Esophagus muscularis mucosa (tissue), 4 donors: ENCODE measurements at regions not wholly inside any gene's neighbourhood (a gene's known extent, or its start where the extent isn't known, plus 50 kb on each side); places are given as distances from the start of the nearest gene placed in this dataset.
"Not testable (repeated sequence)": the region's sequence is repeated elsewhere in the genome, so short reads cannot be mapped to it uniquely, and the experiment has no call there.

Experiments used
- DNase-seq: peaks from one replicate; pipeline ENCODE4 v3.0.0-alpha.2; 2017; ENCODE audit errors: extremely low spot score
- H3K27ac ChIP-seq, 4 donors: fragments of 200-600 bp; sonication (generic); replicated peaks in 1 of 4; 1 replicate in 3 of 4; 2 replicates in 1 of 4; pipeline ENCODE4 v1.5.1; 2016 to 2019; ENCODE audit warnings: mild to moderate bottlenecking in 1 of 4
- H3K27me3 ChIP-seq, 4 donors: fragments of 200-600 bp; sonication (generic); one replicate each; pipeline versions ENCODE4 v1.5.1 to v1.6.0; 2016 to 2019
- H3K36me3 ChIP-seq, 4 donors: fragments of 200-600 bp; sonication (generic); one replicate each; pipeline ENCODE4 v1.5.1; 2016 to 2019
- H3K4me1 ChIP-seq, 4 donors: fragments of 200-600 bp; sonication (generic); one replicate each; pipeline ENCODE4 v1.5.1; 2016 to 2019
- H3K4me3 ChIP-seq, 4 donors: fragments of 200-600 bp; sonication (generic); 1 replicate in 2 of 4; 2 replicates in 2 of 4; pipeline ENCODE4 v1.5.1; 2016 to 2019; ENCODE audit warnings: mild to moderate bottlenecking in 4 of 4, moderate library complexity in 1 of 4
- H3K9me3 ChIP-seq, 4 donors: fragments of 200-600 bp; sonication (generic); 1 replicate in 3 of 4; 2 replicates in 1 of 4; pipeline ENCODE4 v1.5.1; 2016 to 2019
- EP300 ChIP-seq: sonication (generic); formaldehyde crosslinking; IDR thresholded peaks from one replicate; pipeline ENCODE4 v1.6.1; 2017; ENCODE audit warnings: antibody characterized with exemption
- POLR2A ChIP-seq: fragments of 450-650 bp; IDR thresholded peaks from one replicate; pipeline ENCODE4 v1.6.1; 2017; ENCODE audit warnings: antibody characterized with exemption, moderate library complexity, mild to moderate bottlenecking, low read depth
- POLR2AphosphoS5 ChIP-seq, 2 donors: sonication (generic); formaldehyde crosslinking; IDR thresholded peaks; one replicate each; pipeline ENCODE4 v1.6.1; 2017; ENCODE audit warnings: antibody characterized with exemption in 2 of 2
- WGBS: methylation state at CpG from one replicate; pipeline ENCODE4 v1.1.5; 2018; 5-methylcytosine and 5-hydroxymethylcytosine counted together
- intact Hi-C: fragments of 100-400 bp; cut with DNase I; formaldehyde crosslinking; loops from one replicate; pipeline ENCODE4 v1.15.1; 2023
- TF ChIP-seq, protein P1 (sequence below), 3 experiments: fragments of 200-600 bp in 2 of 3; fragments of 450-650 bp in 1 of 3; sonication (generic) in 2 of 3; IDR thresholded peaks; one replicate each; pipeline ENCODE4 v1.5.1; 2017 to 2019; ENCODE audit warnings: antibody characterized with exemption in 3 of 3, mild to moderate bottlenecking in 2 of 3, moderate library complexity in 1 of 3

DNA sequence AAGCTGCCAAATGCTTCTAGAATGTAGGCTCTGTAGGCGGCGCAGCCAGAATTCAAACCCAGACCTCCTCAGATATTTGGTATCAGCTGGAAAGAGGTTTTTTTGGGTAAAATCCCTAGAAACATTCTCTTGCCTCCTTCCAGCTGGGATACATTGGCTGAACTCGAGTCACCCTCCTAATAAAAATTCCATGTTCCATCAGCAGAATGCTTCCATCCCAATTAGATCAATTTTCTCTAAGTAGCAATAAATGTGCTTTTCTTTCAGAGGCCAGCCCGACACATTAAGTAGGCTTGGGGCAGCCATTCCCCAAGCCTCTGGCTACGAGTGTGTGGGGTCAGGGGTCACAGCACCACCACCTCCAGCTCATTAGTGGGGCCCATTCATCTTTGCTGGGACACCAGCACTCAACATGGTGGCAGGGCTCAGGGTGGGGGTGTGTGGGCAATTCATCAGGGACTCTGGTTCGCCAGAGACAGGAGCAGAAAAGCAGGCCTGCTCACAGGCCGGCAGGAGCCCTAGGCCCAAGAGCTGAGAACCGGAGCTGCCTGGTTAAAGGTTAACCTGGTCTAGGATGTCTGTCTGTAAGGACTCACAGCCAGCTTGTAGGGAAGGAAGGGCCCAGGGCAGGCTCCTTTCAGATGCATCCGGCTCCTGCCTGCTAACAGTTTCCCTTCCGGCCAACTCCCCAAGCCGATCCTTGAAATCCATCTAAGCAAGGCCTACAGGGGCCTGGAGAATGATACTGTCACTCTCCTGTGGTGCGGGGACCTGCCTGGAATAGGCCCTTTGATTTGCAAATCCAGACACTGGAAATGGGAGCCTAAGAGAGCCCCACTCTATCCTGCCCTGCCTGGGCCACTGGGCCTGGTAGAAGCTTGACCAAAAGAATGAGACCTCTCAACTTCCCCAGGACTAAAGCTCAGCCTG is 159.1 kb upstream of the TOP1 start:
- H3K27me3 ChIP-seq = no peaks in the 10 kb centered on the region
- no peaks in the 10 kb centered on the region for H3K9me3 ChIP-seq
- H3K4me3 ChIP-seq = no peak overlapping the region
- WGBS = 75% methylated on average over 6 of the region's 12 CpGs
- peaks cover 10 to 26% (median 21%) of the 10 kb centered on the region in 4 donors for H3K4me1 ChIP-seq
- no peaks in the 10 kb centered on the region for H3K36me3 ChIP-seq
- no peak overlapping the region for H3K27ac ChIP-seq
- intact Hi-C loops = no loop called here
- DNase-seq = no peak
- TF ChIP-seq EP300 (no peak), POLR2AphosphoS5 (IDR thresholded peaks at IDR 0.05) (no peak), POLR2A (no peak)
- TF ChIP-seq, protein P1, sequence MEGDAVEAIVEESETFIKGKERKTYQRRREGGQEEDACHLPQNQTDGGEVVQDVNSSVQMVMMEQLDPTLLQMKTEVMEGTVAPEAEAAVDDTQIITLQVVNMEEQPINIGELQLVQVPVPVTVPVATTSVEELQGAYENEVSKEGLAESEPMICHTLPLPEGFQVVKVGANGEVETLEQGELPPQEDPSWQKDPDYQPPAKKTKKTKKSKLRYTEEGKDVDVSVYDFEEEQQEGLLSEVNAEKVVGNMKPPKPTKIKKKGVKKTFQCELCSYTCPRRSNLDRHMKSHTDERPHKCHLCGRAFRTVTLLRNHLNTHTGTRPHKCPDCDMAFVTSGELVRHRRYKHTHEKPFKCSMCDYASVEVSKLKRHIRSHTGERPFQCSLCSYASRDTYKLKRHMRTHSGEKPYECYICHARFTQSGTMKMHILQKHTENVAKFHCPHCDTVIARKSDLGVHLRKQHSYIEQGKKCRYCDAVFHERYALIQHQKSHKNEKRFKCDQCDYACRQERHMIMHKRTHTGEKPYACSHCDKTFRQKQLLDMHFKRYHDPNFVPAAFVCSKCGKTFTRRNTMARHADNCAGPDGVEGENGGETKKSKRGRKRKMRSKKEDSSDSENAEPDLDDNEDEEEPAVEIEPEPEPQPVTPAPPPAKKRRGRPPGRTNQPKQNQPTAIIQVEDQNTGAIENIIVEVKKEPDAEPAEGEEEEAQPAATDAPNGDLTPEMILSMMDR (IDR thresholded peaks at IDR 0.05) = no peak

DNA sequence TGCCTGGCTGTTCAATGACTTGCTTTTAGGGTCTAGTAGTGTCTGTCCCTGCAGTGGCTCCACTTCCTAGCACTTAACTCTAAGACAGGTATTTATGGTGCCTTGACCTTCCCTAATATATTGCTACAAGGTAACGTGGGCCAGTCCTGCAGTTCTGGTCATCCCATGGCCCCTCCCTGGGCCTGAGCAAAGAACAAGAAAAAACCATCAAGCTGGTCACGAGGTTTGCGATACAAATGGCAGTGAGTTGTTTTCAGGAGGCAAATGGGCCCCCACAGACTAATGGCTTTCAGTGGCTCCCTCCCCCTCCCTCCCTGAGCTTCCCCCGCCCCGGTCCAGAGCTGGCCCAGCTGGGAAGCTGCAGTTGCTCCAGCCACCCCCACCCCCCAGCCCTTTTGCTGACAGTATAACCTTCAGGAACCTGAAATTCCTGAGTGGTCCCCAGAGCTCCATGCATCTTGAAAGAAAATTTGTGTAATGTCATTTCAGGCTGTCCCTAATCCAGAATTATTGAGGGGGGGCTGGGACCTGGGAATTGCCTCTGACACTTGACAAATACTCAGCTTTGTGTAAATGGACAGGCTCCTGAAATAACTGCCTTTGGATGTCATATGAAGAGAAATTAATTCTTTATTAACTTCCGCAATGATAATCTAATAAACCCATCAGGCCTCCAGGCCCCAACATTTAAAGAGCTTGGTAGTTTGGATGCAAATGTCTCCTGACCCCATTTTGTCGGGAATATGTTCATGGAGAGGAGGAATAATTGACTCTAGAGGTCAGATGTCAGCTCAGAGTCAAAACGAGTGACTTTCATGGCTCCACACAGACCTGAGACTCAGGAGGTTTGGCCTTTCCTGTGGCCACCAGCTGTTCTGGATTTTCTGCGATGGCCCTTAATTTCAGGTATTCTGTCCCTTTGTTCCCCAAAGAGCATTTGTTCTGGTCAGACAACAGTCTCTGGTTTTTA is 153.2 kb upstream of the TOP1 start:
- intact Hi-C loops = no loop called here
- TF ChIP-seq POLR2AphosphoS5 (IDR thresholded peaks at IDR 0.05) = no peak
- TF ChIP-seq, protein P1 (IDR thresholded peaks at IDR 0.05) = no peak
- TF ChIP-seq EP300 = no peak
- TF ChIP-seq POLR2A = no peak
- peaks cover 0 to 3% (median under 1%) of the 10 kb centered on the region in 4 donors for H3K9me3 ChIP-seq
- no peaks in the 10 kb centered on the region for H3K27me3 ChIP-seq
- 71% methylated on average over 9 of the region's 9 CpGs for WGBS
- H3K4me1 ChIP-seq = peaks cover 0 to under 1% (median 0%) of the 10 kb centered on the region in 4 donors
- H3K27ac ChIP-seq = no peak overlapping the region
- H3K36me3 ChIP-seq = no peaks in the 10 kb centered on the region
- H3K4me3 ChIP-seq = no peak overlapping the region
- DNase-seq = no peak

DNA sequence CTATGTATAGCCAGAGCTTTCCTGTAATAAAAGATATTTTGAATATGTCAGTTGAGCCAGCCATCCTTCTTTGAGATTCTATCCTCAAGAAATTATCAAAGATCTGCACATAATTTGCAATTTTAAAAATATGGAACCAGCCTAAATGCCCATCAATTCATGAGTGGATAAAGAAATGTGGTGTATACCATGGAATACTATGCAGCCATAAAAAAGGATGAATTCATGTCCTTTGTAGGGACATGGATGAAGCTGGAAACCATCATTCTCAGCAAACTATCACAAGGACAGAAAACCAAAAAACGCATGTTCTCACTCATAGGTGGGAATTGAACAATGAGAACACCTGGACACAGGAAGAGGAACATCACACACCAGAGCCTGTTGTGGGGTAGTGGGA is 150.5 kb upstream of the TOP1 start:
- H3K36me3 ChIP-seq, H3K4me3 ChIP-seq, intact Hi-C loops, H3K4me1 ChIP-seq, DNase-seq, H3K27ac ChIP-seq, H3K27me3 ChIP-seq: not testable (repeated sequence)
- WGBS = 93% methylated on average over 1 of the region's 1 CpG
- H3K9me3 ChIP-seq = peaks cover 0 to 14% (median 6%) of the 10 kb centered on the region in 4 donors

DNA sequence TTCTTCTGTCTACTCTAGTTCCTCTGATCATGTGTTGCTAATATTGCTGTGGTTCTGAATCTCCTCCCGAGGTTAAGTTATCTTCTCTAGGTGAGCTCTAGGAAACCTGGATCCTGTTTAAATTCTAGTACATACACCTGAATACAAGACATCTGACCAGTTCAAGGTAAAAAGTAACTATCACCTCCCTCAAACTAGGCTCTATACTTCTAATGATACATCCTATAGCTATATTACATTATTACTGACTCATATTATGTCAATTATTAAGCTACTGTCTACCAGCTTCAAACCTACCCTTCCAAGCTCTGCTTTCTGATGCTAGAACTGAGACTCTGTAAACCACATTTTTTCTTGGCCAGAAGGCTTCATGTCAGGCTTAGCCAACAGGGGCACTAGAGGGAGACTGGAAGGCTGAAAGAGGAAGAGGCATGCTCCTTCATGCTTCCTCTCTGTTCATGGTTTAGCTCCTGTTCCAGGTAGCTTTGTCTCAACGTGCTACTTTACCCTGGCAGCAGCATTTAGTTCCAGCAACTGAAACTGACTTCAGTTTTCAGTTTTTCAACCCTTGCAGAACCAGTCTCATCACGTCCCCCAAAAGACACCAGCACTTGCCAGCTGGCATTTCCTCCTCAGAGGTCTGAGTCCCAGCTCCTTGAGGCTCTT is 148.4 kb upstream of the TOP1 start:
- no peaks in the 10 kb centered on the region for H3K36me3 ChIP-seq
- no peaks in the 10 kb centered on the region for H3K4me1 ChIP-seq
- H3K9me3 ChIP-seq = peaks cover 0 to 14% (median 6%) of the 10 kb centered on the region in 4 donors
- H3K4me3 ChIP-seq = no peak overlapping the region
- H3K27me3 ChIP-seq = peaks cover 0 to 6% (median 0%) of the 10 kb centered on the region in 4 donors
- TF ChIP-seq POLR2A (no peak), EP300 (no peak), POLR2AphosphoS5 (IDR thresholded peaks at IDR 0.05) (no peak)
- TF ChIP-seq, protein P1 (IDR thresholded peaks at IDR 0.05) = no peak
- 73% methylated on average over 3 of the region's 3 CpGs for WGBS
- DNase-seq = no peak
- intact Hi-C loops = no loop called here
- H3K27ac ChIP-seq = no peak overlapping the region
